Heart left ventricle (tissue), 13 donors: ENCODE measurements at regions not wholly inside any gene's neighbourhood (a gene's known extent, or its start where the extent isn't known, plus 50 kb on each side); places are given as distances from the start of the nearest gene placed in this dataset.

Experiments used
- POLR2A ChIP-seq, 2 donors: fragments of 450-650 bp; IDR thresholded peaks; one replicate each; pipeline ENCODE4 v1.6.1; 2017; ENCODE audit warnings: antibody characterized with exemption in 2 of 2, mild to moderate bottlenecking in 2 of 2, moderate library complexity in 2 of 2
- TF ChIP-seq, protein P1 (sequence below), 12 donors: fragments of 200-600 bp; sonication (generic) in 4 of 12; IDR thresholded peaks; one replicate each; pipeline versions ENCODE4 v1.5.0 to v1.8.0; 2018 to 2022; ENCODE audit warnings: antibody characterized with exemption in 12 of 12, mild to moderate bottlenecking in 5 of 12
- donor health status: ischemic (EF 13 %, LVEDD 7.1; RV severe dilation, severe dysfunction).
- donor health status: DM: no; HTN: yes; CAD: no.
- donor health status: DM: no; HTN: no; CAD: no.
- donor health status: ischemic (EF 25% LVEDD 6.9; RV normal size, moderate dysfunction).
- donor health status: ischemic (EF 25% LVEDD 5.7; RV mildly dilated, moderate dysfunction).
- donor health status: ischemic (EF 35%, LVEDD 5.7; RV mildly dilated, moderate dysfunction).
- donor health status: nonischemic (EF 11% LVEDD 7.7; RV severe dilation, severe dysfunction).
- donor health status: DM: yes; HTN: yes; CAD: no.
- donor health status: PGD.
- donor health status: ischemic (EF 29% LVEDD 5.4; RV normal size, mild dysfunction).
- donor health status: nonischemic (EF 23%, LVEDD 6.1; RV moderate dilation, normal function).

DNA sequence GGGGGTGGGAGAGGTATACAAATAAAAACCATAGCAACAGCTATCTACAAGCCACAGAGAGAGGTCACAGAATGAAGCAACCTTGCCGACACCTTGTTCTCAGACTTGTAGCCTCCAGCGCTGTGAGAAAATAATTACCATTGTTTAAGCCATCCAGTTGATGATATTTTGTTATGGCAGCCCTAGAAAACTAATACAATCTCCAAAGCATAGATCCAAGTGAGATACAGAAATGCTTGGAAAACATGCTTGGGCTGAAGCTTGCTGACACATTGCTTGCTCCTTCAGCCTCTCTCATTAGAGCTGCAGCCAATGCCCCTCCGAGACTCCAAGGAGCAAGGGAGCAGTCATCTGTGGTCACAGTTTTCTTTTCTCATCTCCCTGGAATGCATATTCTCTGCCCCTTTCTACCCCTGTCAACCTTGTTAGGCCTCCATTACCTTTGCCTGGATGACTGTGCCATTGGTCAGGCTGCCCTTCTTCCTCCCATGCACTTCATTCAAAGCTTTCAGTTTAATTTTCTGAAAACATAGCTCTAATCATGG is 401.4 kb upstream of the KLF4 start:
- TF ChIP-seq, protein P1, sequence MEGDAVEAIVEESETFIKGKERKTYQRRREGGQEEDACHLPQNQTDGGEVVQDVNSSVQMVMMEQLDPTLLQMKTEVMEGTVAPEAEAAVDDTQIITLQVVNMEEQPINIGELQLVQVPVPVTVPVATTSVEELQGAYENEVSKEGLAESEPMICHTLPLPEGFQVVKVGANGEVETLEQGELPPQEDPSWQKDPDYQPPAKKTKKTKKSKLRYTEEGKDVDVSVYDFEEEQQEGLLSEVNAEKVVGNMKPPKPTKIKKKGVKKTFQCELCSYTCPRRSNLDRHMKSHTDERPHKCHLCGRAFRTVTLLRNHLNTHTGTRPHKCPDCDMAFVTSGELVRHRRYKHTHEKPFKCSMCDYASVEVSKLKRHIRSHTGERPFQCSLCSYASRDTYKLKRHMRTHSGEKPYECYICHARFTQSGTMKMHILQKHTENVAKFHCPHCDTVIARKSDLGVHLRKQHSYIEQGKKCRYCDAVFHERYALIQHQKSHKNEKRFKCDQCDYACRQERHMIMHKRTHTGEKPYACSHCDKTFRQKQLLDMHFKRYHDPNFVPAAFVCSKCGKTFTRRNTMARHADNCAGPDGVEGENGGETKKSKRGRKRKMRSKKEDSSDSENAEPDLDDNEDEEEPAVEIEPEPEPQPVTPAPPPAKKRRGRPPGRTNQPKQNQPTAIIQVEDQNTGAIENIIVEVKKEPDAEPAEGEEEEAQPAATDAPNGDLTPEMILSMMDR (IDR thresholded peaks at IDR 0.05), result no peak
- TF ChIP-seq POLR2A (IDR thresholded peaks at IDR 0.05), result no peak
